GM12891 (cell line): ENCODE measurements at regions not wholly inside any gene's neighbourhood (a gene's known extent, or its start where the extent isn't known, plus 50 kb on each side); places are given as distances from the start of the nearest gene placed in this dataset.

ENCODE experiments used
- POLR2A ChIP-seq: IDR thresholded peaks from 2 replicates; pipeline ENCODE4 v1.6.1; 2011; ENCODE audit warnings: low read depth, low read length, control low read depth
- POLR2AphosphoS5 ChIP-seq: IDR thresholded peaks from 2 replicates; pipeline ENCODE4 v1.6.1; 2011; ENCODE audit warnings: low read depth, low read length, control low read depth
- SPI1 ChIP-seq: IDR thresholded peaks from 2 replicates; pipeline ENCODE4 v1.6.1; 2011; ENCODE audit warnings: low read depth, low read length, control low read depth
- TAF1 ChIP-seq: IDR thresholded peaks from 2 replicates; pipeline ENCODE4 v1.6.1; 2011; ENCODE audit warnings: low read depth, low read length, control low read depth

DNA sequence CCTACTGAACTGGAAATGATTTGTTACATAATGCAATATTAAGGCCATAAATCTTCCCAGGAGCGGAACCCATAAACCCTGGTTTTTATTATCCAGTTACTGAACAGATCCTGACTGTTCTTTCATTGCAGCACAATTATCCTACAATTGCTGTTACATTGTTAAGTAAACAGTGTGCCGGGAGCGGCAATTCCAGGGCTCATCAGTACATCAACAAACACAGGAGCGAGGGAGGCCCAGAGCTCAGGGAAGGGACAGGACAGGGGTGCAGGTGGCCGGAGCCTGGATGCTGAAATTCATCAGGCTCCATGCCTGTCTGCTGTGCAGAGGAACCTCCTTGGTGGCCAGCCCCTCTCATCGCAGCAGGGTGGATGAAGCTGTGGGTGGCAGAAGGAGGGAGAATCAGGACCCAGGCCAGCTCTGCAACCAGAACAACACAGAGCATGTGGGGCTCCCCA lies 544.7 kb downstream of the NPHP4 start:
- TF ChIP-seq POLR2AphosphoS5 (no peak), POLR2A (no peak), TAF1 (no peak), SPI1 (no peak)
